ENCODE measurements at regions not wholly inside any gene's neighbourhood (a gene's known extent, or its start where the extent isn't known, plus 50 kb on each side); places are given as distances from the start of the nearest gene placed in this dataset.

- no peak for TF ChIP-seq CTCF (IDR thresholded peaks at IDR 0.05)
These were observed 89.5 kb upstream of the ARX start for GRCh38 chrX:25105221-25105620.

- TF ChIP-seq CTCF (IDR thresholded peaks at IDR 0.05), result no peak
These were observed 80.8 kb upstream of the ARX start for GRCh38 chrX:25096522-25097045.

GRCh38 chrX:25084446-25084845 is 68.7 kb upstream of the ARX start:
- no peak for TF ChIP-seq CTCF (IDR thresholded peaks at IDR 0.05)

- TF ChIP-seq CTCF (IDR thresholded peaks at IDR 0.05), result no peak
These were observed 67.9 kb upstream of the ARX start for GRCh38 chrX:25083661-25084060.

- TF ChIP-seq CTCF (IDR thresholded peaks at IDR 0.05), result no peak
These were observed 63.3 kb upstream of the ARX start for GRCh38 chrX:25079020-25079419.

GRCh38 chrX:25076941-25077500 is 61.3 kb upstream of the ARX start:
- TF ChIP-seq CTCF (IDR thresholded peaks at IDR 0.05), result no peak

GRCh38 chrX:25072247-25072646 is 56.5 kb upstream of the ARX start:
- TF ChIP-seq CTCF (IDR thresholded peaks at IDR 0.05), result no peak

GRCh38 chrX:25070038-25070437 is 54.3 kb upstream of the ARX start:
- no peak for TF ChIP-seq CTCF (IDR thresholded peaks at IDR 0.05)

Data from LNCAP (cell line).